ENCODE measurements at regions not wholly inside any gene's neighbourhood (a gene's known extent, or its start where the extent isn't known, plus 50 kb on each side); places are given as distances from the start of the nearest gene placed in this dataset.

GRCh38 chr5:73230264-73231245, 57.6 kb downstream of the TMEM174 start:
- H3K4me3 ChIP-seq (ENCODE audit: insufficient read depth, low read length) = no peak overlapping the region
- peak overlapping the region; percentile 45 for H2AFZ ChIP-seq (ENCODE audit: low read length)
- no peak overlapping the region for H3K4me2 ChIP-seq (ENCODE audit: insufficient read depth, low read length)

GRCh38 chr5:73229271-73229670, 56.3 kb downstream of the TMEM174 start:
- no peaks in the 10 kb centered on the region for H3K27me3 ChIP-seq (ENCODE audit: insufficient read depth, low read length)
- no peaks in the 10 kb centered on the region for H3K36me3 ChIP-seq (ENCODE audit: insufficient read depth, low read length)
- H3K9me3 ChIP-seq (ENCODE audit: low read depth, low read length) = no peaks in the 10 kb centered on the region
- no peaks in the 10 kb centered on the region for H4K20me1 ChIP-seq (ENCODE audit: insufficient read depth, low read length)
- H3K4me1 ChIP-seq (ENCODE audit: insufficient read depth, low read length) = peaks cover 8% of the 10 kb centered on the region
- peak overlapping the region; percentile 42 for H3K4me2 ChIP-seq (ENCODE audit: insufficient read depth, low read length)
- no peak overlapping the region for H3K4me3 ChIP-seq (ENCODE audit: insufficient read depth, low read length)
- peak; percentile 88 for DNase-seq (ENCODE audit: insufficient read length, low spot score, missing footprints)
- no peak overlapping the region for H2AFZ ChIP-seq (ENCODE audit: low read length)
- H3K79me2 ChIP-seq (ENCODE audit: insufficient read depth, low read length) = no peaks in the 10 kb centered on the region
- TF ChIP-seq, protein P1, sequence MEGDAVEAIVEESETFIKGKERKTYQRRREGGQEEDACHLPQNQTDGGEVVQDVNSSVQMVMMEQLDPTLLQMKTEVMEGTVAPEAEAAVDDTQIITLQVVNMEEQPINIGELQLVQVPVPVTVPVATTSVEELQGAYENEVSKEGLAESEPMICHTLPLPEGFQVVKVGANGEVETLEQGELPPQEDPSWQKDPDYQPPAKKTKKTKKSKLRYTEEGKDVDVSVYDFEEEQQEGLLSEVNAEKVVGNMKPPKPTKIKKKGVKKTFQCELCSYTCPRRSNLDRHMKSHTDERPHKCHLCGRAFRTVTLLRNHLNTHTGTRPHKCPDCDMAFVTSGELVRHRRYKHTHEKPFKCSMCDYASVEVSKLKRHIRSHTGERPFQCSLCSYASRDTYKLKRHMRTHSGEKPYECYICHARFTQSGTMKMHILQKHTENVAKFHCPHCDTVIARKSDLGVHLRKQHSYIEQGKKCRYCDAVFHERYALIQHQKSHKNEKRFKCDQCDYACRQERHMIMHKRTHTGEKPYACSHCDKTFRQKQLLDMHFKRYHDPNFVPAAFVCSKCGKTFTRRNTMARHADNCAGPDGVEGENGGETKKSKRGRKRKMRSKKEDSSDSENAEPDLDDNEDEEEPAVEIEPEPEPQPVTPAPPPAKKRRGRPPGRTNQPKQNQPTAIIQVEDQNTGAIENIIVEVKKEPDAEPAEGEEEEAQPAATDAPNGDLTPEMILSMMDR (IDR thresholded peaks at IDR 0.05; ENCODE audit: extremely low read depth, low read depth, low read length) = no peak
- H3K27ac ChIP-seq (ENCODE audit: low read depth, low read length) = no peak overlapping the region

More at GRCh38 chr5:73230264-73231245, 57.6 kb downstream of the TMEM174 start:
- no peak overlapping the region for H3K27ac ChIP-seq (ENCODE audit: low read depth, low read length)
- TF ChIP-seq, protein P1 (IDR thresholded peaks at IDR 0.05; ENCODE audit: extremely low read depth, low read depth, low read length) = no peak
- no peaks in the 10 kb centered on the region for H3K9me3 ChIP-seq (ENCODE audit: low read depth, low read length)
- no peaks in the 10 kb centered on the region for H3K27me3 ChIP-seq (ENCODE audit: insufficient read depth, low read length)
- no peak for DNase-seq (ENCODE audit: insufficient read length, low spot score, missing footprints)
- no peaks in the 10 kb centered on the region for H3K79me2 ChIP-seq (ENCODE audit: insufficient read depth, low read length)
- no peaks in the 10 kb centered on the region for H3K36me3 ChIP-seq (ENCODE audit: insufficient read depth, low read length)
- H3K4me1 ChIP-seq (ENCODE audit: insufficient read depth, low read length) = peaks cover 8% of the 10 kb centered on the region
- H4K20me1 ChIP-seq (ENCODE audit: insufficient read depth, low read length) = no peaks in the 10 kb centered on the region

- no peak for DNase-seq (ENCODE audit: insufficient read length, low spot score, missing footprints)
Measured at GRCh38 chr5:73228052-73228451, 55.1 kb downstream of the TMEM174 start.

More at GRCh38 chr5:73228052-73228451, 55.1 kb downstream of the TMEM174 start:
- H3K79me2 ChIP-seq (ENCODE audit: insufficient read depth, low read length) = no peaks in the 10 kb centered on the region
- H3K27me3 ChIP-seq (ENCODE audit: insufficient read depth, low read length) = no peaks in the 10 kb centered on the region
- no peak overlapping the region for H3K4me3 ChIP-seq (ENCODE audit: insufficient read depth, low read length)
- no peak overlapping the region for H3K4me2 ChIP-seq (ENCODE audit: insufficient read depth, low read length)
- H3K4me1 ChIP-seq (ENCODE audit: insufficient read depth, low read length) = peaks cover 8% of the 10 kb centered on the region
- TF ChIP-seq, protein P1 (IDR thresholded peaks at IDR 0.05; ENCODE audit: extremely low read depth, low read depth, low read length) = no peak
- no peaks in the 10 kb centered on the region for H3K36me3 ChIP-seq (ENCODE audit: insufficient read depth, low read length)
- H3K9me3 ChIP-seq (ENCODE audit: low read depth, low read length) = no peaks in the 10 kb centered on the region
- H3K27ac ChIP-seq (ENCODE audit: low read depth, low read length) = no peak overlapping the region
- no peaks in the 10 kb centered on the region for H4K20me1 ChIP-seq (ENCODE audit: insufficient read depth, low read length)
- H2AFZ ChIP-seq (ENCODE audit: low read length) = no peak overlapping the region
